Smooth muscle cell (in vitro differentiated cells): ENCODE measurements at regions not wholly inside any gene's neighbourhood (a gene's known extent, or its start where the extent isn't known, plus 50 kb on each side); places are given as distances from the start of the nearest gene placed in this dataset.

Source experiments
- DNase-seq: peaks from one replicate; lab custom pipeline; 2025; ENCODE audit not compliant: unreplicated experiment; lab: John Stamatoyannopoulos, UW
- H2AFZ ChIP-seq: fragments of 200-600 bp; sonication (generic); 2 replicates; pipeline ENCODE4 v1.6.0; 2016; ENCODE audit warnings: antibody characterized with exemption, low read depth, mild to moderate bottlenecking
- H3F3A ChIP-seq: fragments of 200-600 bp; sonication (generic); 2 replicates; pipeline ENCODE4 v1.6.0; 2017; ENCODE audit warnings: antibody characterized with exemption, low read depth
- H3K27ac ChIP-seq: fragments of 200-600 bp; sonication (generic); 2 replicates; pipeline ENCODE4 v1.5.1; 2016; ENCODE audit warnings: low read depth, mild to moderate bottlenecking
- H3K27me3 ChIP-seq: fragments of 200-600 bp; sonication (generic); 2 replicates; pipeline ENCODE4 v1.6.1; 2016; ENCODE audit warnings: low read depth, mild to moderate bottlenecking
- H3K36me3 ChIP-seq: fragments of 200-600 bp; sonication (generic); 2 replicates; pipeline ENCODE4 v1.5.1; 2016; ENCODE audit warnings: low read depth
- H3K4me1 ChIP-seq: fragments of 200-600 bp; sonication (generic); 2 replicates; pipeline ENCODE4 v1.5.1; 2016; ENCODE audit warnings: low read depth
- H3K4me2 ChIP-seq: fragments of 200-600 bp; sonication (generic); 2 replicates; pipeline ENCODE4 v1.6.0; 2016; ENCODE audit warnings: mild to moderate bottlenecking
- H3K4me3 ChIP-seq: fragments of 200-600 bp; sonication (generic); 2 replicates; pipeline ENCODE4 v1.5.1; 2016; ENCODE audit warnings: mild to moderate bottlenecking
- H3K79me2 ChIP-seq: fragments of 200-600 bp; sonication (generic); 2 replicates; pipeline ENCODE4 v1.6.0; 2016; ENCODE audit warnings: low read depth, mild to moderate bottlenecking
- H3K9ac ChIP-seq: fragments of 200-600 bp; sonication (generic); 2 replicates; pipeline ENCODE4 v1.6.0; 2016; ENCODE audit warnings: low read depth
- H3K9me3 ChIP-seq: fragments of 200-600 bp; sonication (generic); replicated peaks from 2 replicates; pipeline ENCODE4 v1.5.1; 2016; ENCODE audit warnings: low read depth
- H4K20me1 ChIP-seq: fragments of 200-600 bp; sonication (generic); 2 replicates; pipeline ENCODE4 v1.6.0; 2016; ENCODE audit warnings: low read depth
- CTCF ChIP-seq: fragments of 200-600 bp; sonication (generic); IDR thresholded peaks from 2 replicates; pipeline ENCODE4 v1.5.1; 2017; ENCODE audit warnings: borderline replicate concordance, mild to moderate bottlenecking, antibody characterized with exemption; ENCODE audit not compliant: insufficient read depth, poor library complexity, severe bottlenecking
- WGBS: methylation state at CpG from one replicate; pipeline ENCODE4 v1.1.7; 2016; ENCODE audit warnings: low lambda C conversion rate; 5-methylcytosine and 5-hydroxymethylcytosine counted together

- no peaks in the 10 kb centered on the region for H3K9me3 ChIP-seq
- no peak overlapping the region for H2AFZ ChIP-seq
- no peak for TF ChIP-seq CTCF
- 90% methylated on average over 22 of the region's 22 CpGs for WGBS
- DNase-seq = no peak
- H3F3A ChIP-seq = peaks cover 26% of the 10 kb centered on the region
- H3K9ac ChIP-seq = no peak overlapping the region
- no peak overlapping the region for H3K4me2 ChIP-seq
- no peak overlapping the region for H3K4me3 ChIP-seq
- no peaks in the 10 kb centered on the region for H3K79me2 ChIP-seq
- no peaks in the 10 kb centered on the region for H3K36me3 ChIP-seq
- peaks cover 74% of the 10 kb centered on the region for H4K20me1 ChIP-seq
- peaks cover 30% of the 10 kb centered on the region for H3K4me1 ChIP-seq
- no peak overlapping the region for H3K27ac ChIP-seq
- H3K27me3 ChIP-seq = no peaks in the 10 kb centered on the region
These were observed 137.3 kb upstream of the GSE1 start for GRCh38 chr16:85475691-85476300.

DNA sequence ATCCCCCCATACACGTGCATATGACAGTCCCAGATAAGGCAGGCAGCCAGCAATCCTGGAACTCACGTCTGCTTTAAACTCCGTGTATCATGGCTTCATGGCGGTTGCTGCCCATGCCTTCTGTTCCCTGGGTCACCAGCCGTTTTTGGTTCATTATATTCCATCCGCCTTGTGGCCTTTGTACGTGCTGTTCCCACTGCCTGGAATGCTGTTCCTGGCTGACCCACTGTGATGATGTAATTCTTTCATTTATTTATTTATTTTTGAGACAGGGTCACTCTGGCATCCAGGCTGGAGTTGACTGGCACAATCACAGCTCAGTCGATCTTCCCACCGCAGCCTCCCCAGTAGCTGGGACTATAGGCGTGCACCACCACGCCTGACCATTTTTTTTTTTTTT lies 136.7 kb upstream of the GSE1 start:
- Histone ChIP-seq H3K79me2 (no peaks in the 10 kb centered on the region), H3K4me2 (no peak overlapping the region), H3K27ac (no peak overlapping the region), H3F3A (peaks cover 26% of the 10 kb centered on the region), H3K9ac (no peak overlapping the region), H3K9me3 (no peaks in the 10 kb centered on the region), H2AFZ (no peak overlapping the region), H3K27me3 (no peaks in the 10 kb centered on the region), H3K4me1 (peaks cover 30% of the 10 kb centered on the region), H4K20me1 (peaks cover 74% of the 10 kb centered on the region), H3K4me3 (no peak overlapping the region), H3K36me3 (no peaks in the 10 kb centered on the region)
- no peak for TF ChIP-seq CTCF
- WGBS = 96% methylated on average over 11 of the region's 11 CpGs
- no peak for DNase-seq

GRCh38 chr16:85477801-85478363 lies 135.2 kb upstream of the GSE1 start:
- Histone ChIP-seq H3K36me3 (no peaks in the 10 kb centered on the region), H3K9me3 (no peaks in the 10 kb centered on the region), H3K27ac (no peak overlapping the region), H4K20me1 (peaks cover 74% of the 10 kb centered on the region), H3K79me2 (no peaks in the 10 kb centered on the region), H3K9ac (no peak overlapping the region), H3K27me3 (no peaks in the 10 kb centered on the region), H3K4me2 (no peak overlapping the region), H3K4me1 (peaks cover 22% of the 10 kb centered on the region), H3K4me3 (no peak overlapping the region), H3F3A (peaks cover 20% of the 10 kb centered on the region), H2AFZ (no peak overlapping the region)
- DNase-seq = no peak
- WGBS = 84% methylated on average over 24 of the region's 24 CpGs
- no peak for TF ChIP-seq CTCF
